Activated gamma-delta T cell treated with anti-CD3 and anti-CD28 coated beads, Interleukin-2, amount 50 U/mL, for 16 hours (primary cell): ENCODE measurements at regions not wholly inside any gene's neighbourhood (a gene's known extent, or its start where the extent isn't known, plus 50 kb on each side); places are given as distances from the start of the nearest gene placed in this dataset.
"Not testable (repeated sequence)": the region's sequence is repeated elsewhere in the genome, so short reads cannot be mapped to it uniquely, and the experiment has no call there.

Experiments used
- DNase-seq: peaks from one replicate; pipeline ENCODE4 v3.0.0-alpha.2; 2020; ENCODE audit warnings: low read depth

- not testable (repeated sequence) for DNase-seq
These were observed 67.4 kb downstream of the FAM72B start for GRCh38 chr1:121116522-121117297.

GRCh38 chr1:121117298-121117611 is 66.9 kb downstream of the FAM72B start:
- not testable (repeated sequence) for DNase-seq

- DNase-seq = not testable (repeated sequence)
These were observed 66.3 kb downstream of the FAM72B start for GRCh38 chr1:121117622-121118479.
